ENCODE measurements at regions not wholly inside any gene's neighbourhood (a gene's known extent, or its start where the extent isn't known, plus 50 kb on each side); places are given as distances from the start of the nearest gene placed in this dataset.
"Not testable (repeated sequence)": the region's sequence is repeated elsewhere in the genome, so short reads cannot be mapped to it uniquely, and the experiment has no call there.

DNA sequence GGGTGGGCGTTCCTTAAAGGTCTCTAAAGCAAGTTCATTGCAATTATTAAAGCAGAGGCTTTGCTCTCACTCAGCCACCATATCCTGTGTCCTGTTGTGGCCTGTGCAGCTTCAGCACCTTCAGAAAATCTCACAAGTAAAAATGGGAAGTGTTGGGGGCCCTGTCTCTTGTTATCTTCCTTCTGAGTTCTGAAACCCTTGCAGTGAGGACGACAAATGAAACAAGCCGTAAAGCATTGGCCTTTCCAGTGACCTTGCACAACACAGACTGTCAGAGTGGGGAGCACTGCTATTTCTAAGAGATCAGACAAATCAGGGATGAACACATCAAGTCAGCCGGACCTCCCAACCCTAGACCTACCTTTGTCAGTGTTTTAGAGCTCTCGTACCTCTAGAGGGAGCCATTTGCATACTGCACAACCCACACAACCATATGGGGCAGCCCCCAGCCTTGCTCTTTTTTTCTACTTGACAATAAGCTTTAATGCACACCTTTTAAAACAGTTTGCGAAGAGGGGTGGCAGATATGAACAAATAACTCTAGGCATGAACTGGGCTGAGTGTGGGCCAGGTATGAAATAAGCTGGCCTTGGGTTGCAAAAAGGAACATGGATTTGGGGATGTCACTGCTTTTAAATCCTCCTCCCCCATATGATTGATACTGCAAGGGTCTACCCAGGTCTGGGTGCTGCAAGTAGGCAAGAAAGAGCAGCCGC lies 89.8 kb downstream of the KATNIP start:
- DNase-seq, result peak; percentile 4 to 22

- no peak for DNase-seq
Observed at GRCh38 chr16:27640277-27640600, 90.3 kb downstream of the KATNIP start.

DNA sequence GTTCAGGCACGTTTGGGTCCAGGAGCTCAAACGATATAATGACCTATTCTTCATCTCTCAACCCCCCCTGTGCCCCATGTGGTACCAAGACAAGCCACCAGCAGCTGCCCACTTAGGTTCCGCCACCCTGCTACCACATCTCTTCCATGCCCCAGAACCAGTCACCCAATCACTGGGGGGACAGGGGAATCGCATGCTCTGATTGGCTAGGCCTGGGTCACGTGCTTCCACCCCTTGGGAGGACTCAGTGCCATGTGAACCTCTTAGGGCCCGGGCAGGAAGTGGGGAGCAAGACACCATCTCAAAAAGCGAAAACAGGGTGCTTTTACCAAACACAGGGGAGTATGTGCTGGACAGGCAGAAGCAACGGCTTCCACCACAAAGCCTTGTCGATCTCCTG lies 91.3 kb downstream of the KATNIP start:
- no peak for DNase-seq

GRCh38 chr16:27641734-27642415 lies 91.9 kb downstream of the KATNIP start:
- DNase-seq, result not testable (repeated sequence)

DNA sequence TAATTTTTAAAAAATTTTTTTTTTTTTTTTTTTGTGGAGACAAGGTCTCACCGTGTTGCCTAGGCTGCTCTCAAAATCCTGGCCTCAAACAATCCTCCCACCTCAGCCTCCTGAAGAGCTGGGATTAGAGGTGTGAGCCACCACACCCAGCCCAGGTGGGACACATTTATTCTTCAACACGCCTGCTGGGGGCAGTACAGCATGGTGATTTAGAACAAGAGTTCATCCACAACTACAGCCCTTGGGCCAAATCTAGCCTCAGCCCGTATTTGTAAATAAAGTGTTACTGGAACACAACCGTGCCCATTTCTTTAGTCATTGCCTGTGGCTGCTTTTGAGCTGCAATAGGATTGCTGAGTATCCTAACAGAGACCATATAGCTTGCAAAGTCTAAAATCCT lies 92.8 kb downstream of the KATNIP start:
- DNase-seq, result no peak

GRCh38 chr16:27644165-27644564 lies 94.2 kb downstream of the KATNIP start:
- no peak for DNase-seq

DNA sequence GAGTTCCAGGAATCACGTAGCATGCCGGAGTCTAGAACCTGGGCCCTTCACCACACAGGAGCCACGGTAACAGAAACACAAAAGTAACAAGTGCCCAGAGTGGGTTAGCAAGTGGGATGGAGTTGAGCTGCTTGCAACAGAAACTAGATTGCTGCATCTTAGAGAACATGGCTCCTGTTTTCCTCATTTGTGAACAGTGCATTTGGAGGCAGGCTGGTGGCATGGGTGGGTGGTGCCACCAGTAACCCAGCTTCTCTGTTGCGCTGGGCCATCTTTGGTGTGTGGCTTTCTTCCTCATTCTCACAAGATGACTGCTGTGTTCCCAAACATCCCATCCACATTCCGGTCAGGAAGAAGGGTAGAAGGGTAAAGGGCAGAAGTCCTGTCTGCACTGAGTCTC lies 95.5 kb downstream of the KATNIP start:
- DNase-seq, result no peak

DNA sequence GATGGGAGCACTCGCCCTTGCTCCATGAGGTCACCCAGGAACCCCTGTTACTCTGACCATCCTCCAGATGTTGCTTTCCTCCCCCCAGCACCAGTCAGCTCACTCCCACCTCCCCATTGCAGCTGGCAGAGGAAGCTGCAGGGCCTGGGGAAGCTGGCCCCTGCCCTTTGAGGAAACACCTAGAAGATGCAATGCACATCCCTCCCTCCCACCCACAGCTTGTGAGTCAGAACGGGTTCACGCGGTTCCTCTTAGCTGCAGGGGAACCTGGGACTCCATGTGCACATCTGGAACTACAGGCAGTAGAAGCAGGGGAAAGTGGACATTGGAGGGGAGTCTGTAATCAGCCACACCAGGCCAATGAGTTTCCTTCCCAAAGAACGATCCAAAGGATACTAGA lies 96.9 kb downstream of the KATNIP start:
- no peak for DNase-seq

- no peak for DNase-seq
Observed at GRCh38 chr16:27649021-27649420, 99.1 kb downstream of the KATNIP start.

- DNase-seq, result no peak
Observed at GRCh38 chr16:27650073-27650701, 100.2 kb downstream of the KATNIP start.

DNA sequence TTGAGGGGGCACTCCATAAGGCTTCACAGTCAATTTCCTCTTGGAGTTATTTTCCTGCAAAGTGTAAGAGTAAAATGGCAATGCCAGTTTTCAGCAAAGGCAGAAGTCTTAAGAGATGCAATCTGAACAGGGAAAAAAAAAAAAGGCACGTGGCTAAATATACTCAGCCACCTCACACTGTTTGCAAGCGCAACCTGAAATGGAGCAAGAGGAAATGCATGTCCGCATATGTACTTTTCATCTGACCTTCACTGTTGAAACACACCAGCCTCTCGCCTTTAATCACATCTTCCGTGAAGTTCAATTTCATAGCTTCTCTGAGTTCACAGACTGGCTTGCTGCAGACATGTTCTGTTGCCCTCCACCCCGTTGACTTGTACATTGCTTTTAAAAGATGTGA lies 101.4 kb downstream of the KATNIP start:
- no peak for DNase-seq

DNA sequence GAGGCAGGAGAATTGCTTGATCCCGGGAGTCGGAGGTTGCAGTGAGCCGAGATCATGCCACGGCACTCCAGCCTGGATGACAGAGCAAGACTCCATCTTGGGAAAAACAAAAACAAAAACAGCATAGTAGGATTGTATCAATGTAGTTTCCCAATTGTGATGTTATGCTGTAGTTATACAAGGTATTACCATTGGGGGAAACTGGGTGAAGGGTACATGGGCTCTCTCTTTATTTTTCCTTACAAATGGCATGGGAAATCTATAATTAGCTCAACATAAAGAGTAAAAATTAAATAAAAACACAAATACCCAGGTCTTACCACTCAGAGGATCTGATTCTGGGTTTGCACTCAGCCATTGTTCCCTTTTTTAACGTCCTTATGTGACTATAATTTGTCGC lies 107.9 kb downstream of the KATNIP start:
- DNase-seq, result no peak

GRCh38 chr16:27660507-27660906 lies 110.6 kb downstream of the KATNIP start:
- DNase-seq, result no peak

- not testable (repeated sequence) for DNase-seq
Observed at GRCh38 chr16:27663235-27663634, 113.3 kb downstream of the KATNIP start.

GRCh38 chr16:27665881-27666280 lies 115.9 kb downstream of the KATNIP start:
- DNase-seq, result no peak

GRCh38 chr16:27670071-27670810 lies 120.3 kb downstream of the KATNIP start:
- no peak for DNase-seq

DNA sequence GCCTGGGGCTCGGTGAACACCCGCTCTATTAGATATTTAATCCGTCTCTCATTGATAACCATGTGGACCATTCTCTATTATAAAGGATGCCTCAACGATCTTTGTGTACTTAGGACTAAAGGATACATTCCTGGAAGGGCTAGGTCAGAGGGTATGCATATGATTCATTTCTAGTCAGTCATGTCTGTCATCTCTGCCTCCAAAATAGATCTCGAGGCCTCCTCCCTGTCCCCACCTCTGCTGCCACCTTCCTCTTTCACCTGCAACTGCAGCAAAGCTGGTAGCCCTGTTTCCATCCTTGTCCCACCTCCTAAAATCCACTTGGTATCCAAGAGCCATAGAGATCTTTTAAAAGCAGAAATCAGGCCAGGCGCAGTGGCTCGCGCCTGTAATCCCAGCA lies 121.5 kb downstream of the KATNIP start:
- DNase-seq, result no peak

- no peak for DNase-seq
Observed at GRCh38 chr16:27676839-27677238, 126.9 kb downstream of the KATNIP start.

GRCh38 chr16:27677263-27677662 lies 127.3 kb downstream of the KATNIP start:
- no peak for DNase-seq

DNA sequence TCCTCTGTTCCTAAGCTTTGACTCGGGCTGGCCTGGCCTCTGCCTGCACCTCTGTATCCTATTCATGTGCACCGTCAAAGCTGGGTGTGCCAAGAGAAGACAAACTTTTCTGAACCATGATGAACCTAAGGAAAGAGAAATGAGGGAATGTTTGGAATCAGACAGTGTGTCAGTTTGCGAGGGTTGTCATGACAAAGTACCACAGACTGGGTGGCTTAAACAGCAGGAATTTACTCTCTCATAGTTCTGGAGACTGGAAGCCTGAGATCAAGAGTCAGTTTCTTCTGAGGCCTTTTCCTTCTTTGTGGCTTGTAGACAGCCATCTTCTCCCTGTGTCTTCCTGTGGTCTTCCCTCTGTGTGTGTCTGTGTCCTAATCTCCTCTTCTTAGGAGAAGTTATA lies 129.0 kb downstream of the KATNIP start:
- no peak for DNase-seq

DNA sequence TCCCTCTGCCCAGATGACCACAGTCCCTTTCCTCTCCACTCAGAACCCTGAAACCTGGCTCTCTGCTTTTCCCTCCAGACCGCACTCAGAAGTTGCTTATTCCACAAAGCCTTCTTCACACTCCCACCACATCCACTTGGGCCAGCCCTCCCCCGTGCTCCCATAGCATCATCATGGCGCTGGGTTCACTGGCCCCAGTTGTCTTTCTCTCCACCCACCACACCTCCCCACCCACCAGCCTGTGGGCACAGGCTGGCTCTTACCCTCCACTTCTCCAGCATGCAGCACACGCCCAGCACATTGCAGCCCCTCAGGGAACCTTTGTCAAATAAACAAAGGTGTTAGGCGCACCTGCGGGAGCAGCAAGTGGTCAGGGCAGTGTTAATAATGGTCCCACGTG lies 130.0 kb downstream of the KATNIP start:
- no peak for DNase-seq

DNA sequence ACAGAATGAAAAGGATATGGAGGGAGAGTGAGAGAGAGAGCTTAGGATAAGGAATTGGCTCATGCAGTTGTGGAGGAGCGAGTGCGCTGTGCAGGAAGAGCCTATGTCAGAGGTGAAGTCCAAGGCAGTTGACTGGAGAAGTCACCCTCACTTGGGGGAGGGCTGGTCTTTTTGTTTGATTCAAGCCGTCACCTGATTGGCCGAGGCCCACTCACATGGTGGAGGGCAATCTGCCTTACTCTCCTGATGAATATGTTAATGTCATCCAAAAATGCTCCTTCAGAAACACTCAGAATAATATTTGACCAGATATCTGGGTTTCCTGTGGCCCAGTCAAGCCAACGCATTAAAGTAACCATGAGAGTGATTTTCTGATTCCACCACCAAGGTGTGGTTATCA lies 131.7 kb downstream of the KATNIP start:
- DNase-seq, result no peak

- DNase-seq, result no peak
Observed at GRCh38 chr16:27684047-27684446, 134.1 kb downstream of the KATNIP start.

GRCh38 chr16:27685807-27686206 lies 135.9 kb downstream of the KATNIP start:
- no peak for DNase-seq
